GM18858 (cell line): ENCODE measurements at regions not wholly inside any gene's neighbourhood (a gene's known extent, or its start where the extent isn't known, plus 50 kb on each side); places are given as distances from the start of the nearest gene placed in this dataset.

Source experiments
- ATAC-seq: cut with Tn5 transposase; IDR thresholded peaks from one replicate; pipeline ENCODE4 v1.9.1; 2021; ENCODE audit not compliant: unreplicated experiment

GRCh38 chr10:124305131-124305530, 113.6 kb downstream of the OAT start:
- no peak for ATAC-seq

- no peak for ATAC-seq
These were observed 114.9 kb downstream of the OAT start for GRCh38 chr10:124303662-124304418.

- no peak for ATAC-seq
These were observed 115.7 kb downstream of the OAT start for GRCh38 chr10:124302951-124303505.

- no peak for ATAC-seq
These were observed 117.0 kb downstream of the OAT start for GRCh38 chr10:124301736-124302135.

- ATAC-seq = no peak
These were observed 118.0 kb downstream of the OAT start for GRCh38 chr10:124300735-124301134.

- ATAC-seq = no peak
These were observed 118.5 kb downstream of the OAT start for GRCh38 chr10:124300224-124300623.

- no peak for ATAC-seq
These were observed 119.0 kb downstream of the OAT start for GRCh38 chr10:124299696-124300095.

GRCh38 chr10:124298891-124299290, 119.8 kb downstream of the OAT start:
- ATAC-seq = no peak

- no peak for ATAC-seq
These were observed 121.6 kb downstream of the OAT start for GRCh38 chr10:124296813-124297788.

- no peak for ATAC-seq
These were observed 122.5 kb downstream of the OAT start for GRCh38 chr10:124296121-124296812.

GRCh38 chr10:124294811-124295770, 123.6 kb downstream of the OAT start:
- no peak for ATAC-seq

- ATAC-seq = no peak
These were observed 124.9 kb downstream of the OAT start for GRCh38 chr10:124293616-124294449.

- ATAC-seq = no peak
These were observed 125.7 kb downstream of the OAT start for GRCh38 chr10:124292911-124293615.

GRCh38 chr10:124291001-124291701, 127.6 kb downstream of the OAT start:
- no peak for ATAC-seq

- ATAC-seq = no peak
These were observed 128.6 kb downstream of the OAT start for GRCh38 chr10:124289851-124290795.

GRCh38 chr10:124288928-124289850, 129.5 kb downstream of the OAT start:
- no peak for ATAC-seq
